ENCODE measurements at regions not wholly inside any gene's neighbourhood (a gene's known extent, or its start where the extent isn't known, plus 50 kb on each side); places are given as distances from the start of the nearest gene placed in this dataset.
"Not testable (repeated sequence)": the region's sequence is repeated elsewhere in the genome, so short reads cannot be mapped to it uniquely, and the experiment has no call there.

DNA sequence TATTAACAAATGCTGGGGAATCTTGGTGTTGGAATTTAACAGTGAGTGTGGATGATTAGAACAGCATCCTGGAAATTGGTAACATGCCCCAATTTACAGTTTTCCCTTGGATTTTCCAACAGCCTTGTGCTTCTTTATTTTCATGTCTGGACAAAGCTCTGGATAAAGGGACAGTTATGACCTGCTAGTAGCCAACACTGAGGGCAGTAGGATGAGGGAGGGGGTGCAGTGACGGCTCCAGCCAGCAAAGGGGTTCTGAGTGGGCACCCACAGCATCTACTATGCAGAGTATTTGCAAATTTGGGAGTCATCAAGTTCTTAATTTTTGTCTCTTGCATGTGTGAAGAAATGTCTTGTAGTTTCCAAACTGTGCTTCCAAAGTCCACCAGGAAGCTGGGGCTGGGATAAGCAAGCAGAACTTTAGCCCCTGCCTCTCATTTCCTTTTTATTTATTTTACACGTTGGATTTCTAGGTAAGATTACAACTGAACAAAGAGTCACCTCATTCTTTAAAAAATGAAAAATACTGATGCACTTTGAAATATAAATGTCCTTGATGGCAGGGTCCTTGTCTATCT is 63.0 kb upstream of the SELENOP start:
- Histone ChIP-seq H3K9me3 (ENCODE audit: control insufficient read depth, insufficient read depth, low read length) (no peaks in the 10 kb centered on the region), H3K27me3 (ENCODE audit: control insufficient read depth, insufficient read depth, low read length) (no peaks in the 10 kb centered on the region), H3K27ac (ENCODE audit: low read depth, low read length) (no peak overlapping the region), H3K4me3 (ENCODE audit: low read depth, low read length) (no peak overlapping the region)
- CTCF ChIA-PET = interaction anchor here (1.2 kb wide), 1 partner anchor 34 kb away, joined by 3 read pairs; no protein-coding TSS in a partner anchor
- POLR2A ChIA-PET = no interaction called here
- no peak for TF ChIP-seq CTCF (IDR thresholded peaks at IDR 0.05; ENCODE audit: low read depth, low read length)
- no peak for DNase-seq (ENCODE audit: low read depth, low spot score)

DNA sequence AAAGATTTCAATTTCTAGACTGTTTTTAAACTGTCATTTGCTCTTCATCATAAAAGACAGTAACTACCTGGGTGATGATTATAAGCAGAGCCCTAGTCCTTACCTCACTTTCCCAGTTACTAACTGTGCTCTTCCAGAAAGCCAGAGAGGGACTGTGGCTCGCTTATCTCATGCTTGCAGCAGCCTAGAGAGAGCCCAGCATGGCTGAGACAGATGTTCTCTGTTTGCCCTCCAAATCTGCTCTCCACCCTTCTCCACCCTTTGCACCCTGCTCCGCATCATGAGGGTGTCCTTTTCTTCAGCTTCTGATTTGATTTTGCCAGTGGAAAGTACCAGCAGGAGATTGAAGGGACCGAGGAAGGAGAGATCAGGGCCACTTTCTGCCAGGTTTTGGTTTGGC is 61.2 kb upstream of the SELENOP start:
- no peaks in the 10 kb centered on the region for H3K9me3 ChIP-seq (ENCODE audit: control insufficient read depth, insufficient read depth, low read length)
- CTCF ChIA-PET = no interaction called here
- H3K27ac ChIP-seq (ENCODE audit: low read depth, low read length) = no peak overlapping the region
- H3K4me3 ChIP-seq (ENCODE audit: low read depth, low read length) = no peak overlapping the region
- H3K27me3 ChIP-seq (ENCODE audit: control insufficient read depth, insufficient read depth, low read length) = no peaks in the 10 kb centered on the region
- no peak for TF ChIP-seq CTCF (IDR thresholded peaks at IDR 0.05; ENCODE audit: low read depth, low read length)
- no peak for DNase-seq (ENCODE audit: low read depth, low spot score)
- POLR2A ChIA-PET = no interaction called here

DNA sequence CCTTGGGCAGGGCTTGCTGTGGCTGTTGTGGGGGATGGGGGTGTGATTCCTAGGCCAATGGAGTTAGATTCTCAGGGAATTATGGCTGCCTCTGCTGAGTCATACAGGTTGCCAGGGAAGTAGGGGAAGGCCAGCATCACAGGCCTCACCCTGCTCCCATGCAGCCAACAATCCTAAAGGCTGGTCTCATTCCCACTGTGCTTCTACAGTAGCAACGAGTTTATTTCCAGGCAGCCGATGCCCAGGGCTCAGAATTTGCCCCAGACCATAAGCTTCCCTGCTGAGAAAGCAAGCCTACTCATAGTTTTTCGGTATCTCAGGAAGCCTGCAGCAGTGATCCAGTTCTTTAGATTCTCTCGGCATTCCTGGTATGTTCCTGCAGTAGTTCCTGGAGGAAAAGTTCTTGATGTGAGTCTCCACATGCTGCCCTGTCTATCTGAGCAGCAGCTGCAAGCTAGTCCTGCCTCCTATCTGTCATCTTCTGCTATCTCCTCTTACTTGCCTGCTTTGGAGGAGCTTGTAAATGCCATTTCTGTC is 59.3 kb upstream of the SELENOP start:
- Histone ChIP-seq H3K27me3 (ENCODE audit: control insufficient read depth, insufficient read depth, low read length) (no peaks in the 10 kb centered on the region), H3K27ac (ENCODE audit: low read depth, low read length) (no peak overlapping the region), H3K9me3 (ENCODE audit: control insufficient read depth, insufficient read depth, low read length) (no peaks in the 10 kb centered on the region), H3K4me3 (ENCODE audit: low read depth, low read length) (no peak overlapping the region)
- ChIA-PET POLR2A (no interaction called here), CTCF (no interaction called here)
- no peak for DNase-seq (ENCODE audit: low read depth, low spot score)
- no peak for TF ChIP-seq CTCF (IDR thresholded peaks at IDR 0.05; ENCODE audit: low read depth, low read length)

DNA sequence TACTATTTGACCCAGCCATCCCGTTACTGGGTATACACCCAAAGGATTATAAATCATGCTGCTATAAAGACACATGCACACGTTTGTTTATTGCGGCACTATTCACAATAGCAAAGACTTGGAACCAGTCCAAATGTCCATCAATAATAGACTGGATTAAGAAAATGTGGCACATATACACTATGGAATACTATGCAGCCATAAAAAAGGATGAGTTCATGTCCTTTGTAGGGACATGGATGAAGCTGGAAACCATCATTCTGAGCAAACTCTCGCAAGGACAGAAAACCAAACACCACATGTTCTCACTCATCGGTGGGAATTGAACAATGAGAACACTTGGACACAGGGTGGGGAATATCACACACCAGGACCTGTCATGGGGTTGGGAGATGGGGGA is 56.7 kb upstream of the SELENOP start:
- H3K27me3 ChIP-seq (ENCODE audit: control insufficient read depth, insufficient read depth, low read length); POLR2A ChIA-PET; H3K4me3 ChIP-seq (ENCODE audit: low read depth, low read length); H3K9me3 ChIP-seq (ENCODE audit: control insufficient read depth, insufficient read depth, low read length); H3K27ac ChIP-seq (ENCODE audit: low read depth, low read length); CTCF ChIA-PET; DNase-seq (ENCODE audit: low read depth, low spot score): not testable (repeated sequence)

DNA sequence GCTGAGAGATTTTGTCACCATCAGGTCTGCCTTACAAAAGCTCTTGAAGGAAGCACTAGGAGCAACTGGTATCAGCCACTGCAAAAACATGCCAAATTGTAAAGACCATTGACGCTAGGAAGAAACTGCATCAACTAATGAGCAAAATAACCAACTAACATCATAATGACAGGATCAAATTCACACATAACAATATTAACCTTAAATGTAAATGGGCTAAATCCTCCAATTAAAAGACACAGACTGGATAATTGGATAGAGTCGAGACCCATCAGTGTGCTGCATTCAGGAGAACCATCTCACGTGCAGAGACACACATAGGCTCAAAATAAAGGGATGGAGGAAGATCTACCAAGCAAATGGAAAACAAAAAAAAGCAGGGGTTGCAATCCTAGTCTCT is 53.1 kb upstream of the SELENOP start:
- H3K27ac ChIP-seq (ENCODE audit: low read depth, low read length); H3K27me3 ChIP-seq (ENCODE audit: control insufficient read depth, insufficient read depth, low read length); H3K4me3 ChIP-seq (ENCODE audit: low read depth, low read length); POLR2A ChIA-PET; DNase-seq (ENCODE audit: low read depth, low spot score); CTCF ChIA-PET; H3K9me3 ChIP-seq (ENCODE audit: control insufficient read depth, insufficient read depth, low read length): not testable (repeated sequence)
